ENCODE measurements at regions not wholly inside any gene's neighbourhood (a gene's known extent, or its start where the extent isn't known, plus 50 kb on each side); places are given as distances from the start of the nearest gene placed in this dataset.
"Not testable (repeated sequence)": the region's sequence is repeated elsewhere in the genome, so short reads cannot be mapped to it uniquely, and the experiment has no call there.

DNA sequence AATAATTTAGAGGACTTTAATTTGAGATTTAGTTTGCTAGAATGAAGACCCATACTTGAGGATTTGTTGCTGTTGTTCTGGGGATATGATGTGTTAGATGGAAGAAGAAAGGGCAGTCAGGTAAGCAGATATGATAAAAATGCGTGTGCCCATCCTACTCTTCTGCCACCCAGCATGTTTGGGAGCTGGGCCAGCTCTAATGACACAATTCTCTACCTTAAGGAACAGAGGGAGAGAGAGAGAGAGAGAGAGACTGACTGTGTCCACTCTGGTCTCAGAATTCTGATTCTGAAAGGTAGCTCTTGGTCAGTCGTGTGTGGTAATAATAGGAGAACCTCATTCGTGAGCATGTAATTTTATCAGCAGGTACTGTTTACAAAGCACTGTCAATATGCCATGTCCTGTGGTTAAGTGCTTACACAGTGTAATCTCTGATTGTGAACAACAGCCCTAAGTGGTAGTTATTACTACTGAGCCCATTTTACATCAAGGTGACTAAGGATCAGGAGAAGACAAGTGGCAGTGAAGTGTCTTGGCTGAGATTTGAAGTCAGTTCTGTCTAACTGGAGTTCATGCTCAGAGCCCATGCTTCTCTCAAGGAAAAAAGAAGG lies 307.4 kb upstream of the SEMA6A start:
- no peak for DNase-seq (ENCODE audit: low read depth)

DNA sequence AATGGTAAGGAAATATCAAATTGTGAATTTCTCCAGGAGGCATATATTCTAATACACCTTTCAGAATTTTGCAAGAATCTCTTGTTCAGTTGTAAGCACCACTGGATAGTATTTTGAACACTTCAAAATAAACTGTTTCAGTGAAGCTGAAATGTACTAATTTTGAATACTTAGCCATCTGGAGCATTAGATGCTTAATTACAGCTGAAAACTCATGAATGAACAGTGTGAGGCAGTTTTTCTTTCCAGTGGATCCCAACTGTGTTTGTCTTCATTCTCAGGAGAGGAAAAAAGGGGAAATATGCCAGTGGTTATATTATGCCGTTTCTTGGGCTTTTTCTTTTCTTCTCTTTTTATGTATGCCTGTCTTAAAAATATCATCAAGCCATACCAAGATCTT lies 306.0 kb upstream of the SEMA6A start:
- DNase-seq (ENCODE audit: low read depth): no peak

DNA sequence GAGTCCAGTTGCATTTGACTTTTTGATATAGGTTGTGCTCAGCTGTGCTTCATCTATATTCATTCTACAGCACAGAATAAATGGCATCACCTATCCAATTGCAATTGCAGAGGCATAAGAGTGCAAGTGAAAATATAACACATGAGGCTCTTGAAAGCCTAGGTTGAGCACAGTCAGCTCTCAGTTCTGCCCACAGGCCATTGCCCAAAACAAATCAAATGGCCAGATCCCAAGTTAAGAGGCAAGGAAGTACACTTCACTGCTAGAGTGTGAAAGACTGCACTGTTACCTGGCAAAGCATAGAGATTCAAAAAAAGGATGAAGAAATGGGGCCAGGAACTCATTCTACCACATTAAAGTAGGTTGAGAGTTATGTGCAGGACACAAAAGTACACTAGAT lies 305.5 kb upstream of the SEMA6A start:
- DNase-seq (ENCODE audit: low read depth): no peak

DNA sequence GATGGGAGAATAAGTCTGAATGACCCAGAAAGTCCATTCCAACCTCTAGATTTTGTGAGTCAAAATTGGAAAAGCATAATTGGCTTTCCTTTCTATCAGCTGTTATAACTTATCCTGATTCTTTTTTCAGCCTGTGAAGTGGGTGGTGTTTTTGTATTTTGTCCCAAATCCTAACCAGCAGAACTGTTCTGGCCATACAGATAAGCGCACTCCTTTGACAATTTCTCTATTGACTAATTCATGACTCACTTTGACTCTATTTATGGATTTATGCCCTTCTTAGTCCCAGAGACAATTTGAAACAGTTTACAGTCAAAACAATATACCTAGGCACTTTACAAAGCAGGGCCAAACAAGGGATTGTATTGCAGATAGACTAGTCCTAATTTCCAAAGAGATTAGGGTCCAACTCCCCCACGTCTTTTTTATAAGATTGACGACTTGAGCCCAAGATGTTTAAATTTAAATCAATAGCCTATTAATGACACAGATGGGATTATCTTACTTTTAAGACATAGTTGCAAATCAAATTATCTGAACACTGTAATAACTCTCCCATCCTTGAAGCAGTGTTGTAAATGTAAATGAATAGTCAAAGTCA lies 301.7 kb upstream of the SEMA6A start:
- DNase-seq (ENCODE audit: low read depth): no peak

DNA sequence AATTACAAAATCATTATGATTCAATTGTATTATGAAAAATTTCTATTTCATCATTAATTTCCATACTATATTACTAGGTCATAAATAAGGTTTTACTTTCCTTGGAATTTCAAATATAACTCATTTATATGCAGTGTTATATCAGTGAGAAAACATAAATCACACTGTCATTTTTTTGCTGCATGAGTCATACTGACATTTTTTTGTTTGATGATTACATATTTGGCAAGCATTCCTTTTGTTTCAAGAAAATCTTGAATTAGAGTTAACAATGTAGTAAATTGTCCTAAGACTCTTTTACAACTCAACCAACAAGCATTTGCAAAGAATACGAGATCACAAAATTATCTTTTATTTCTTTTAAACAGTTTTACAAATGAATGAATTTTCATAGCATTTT lies 298.4 kb upstream of the SEMA6A start:
- DNase-seq (ENCODE audit: low read depth): no peak

DNA sequence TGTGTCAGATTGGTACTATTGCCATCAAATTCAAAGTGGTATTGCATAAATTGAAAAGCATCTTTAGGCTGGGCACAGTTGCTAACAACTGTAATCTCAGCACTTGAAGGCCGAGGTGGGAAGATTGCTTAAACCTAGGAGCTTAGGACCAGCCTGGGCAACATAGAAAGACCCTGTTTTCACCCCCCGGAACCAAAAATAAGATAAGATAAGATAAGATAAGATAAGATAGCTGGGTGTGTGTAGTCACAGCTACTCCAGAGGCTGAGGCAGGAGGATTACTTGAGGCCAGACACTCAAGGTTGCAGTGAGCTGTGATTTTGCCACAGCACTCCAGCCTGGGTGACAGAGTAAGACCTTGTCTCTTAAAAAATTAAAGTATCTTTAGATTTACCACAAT lies 297.9 kb upstream of the SEMA6A start:
- no peak for DNase-seq (ENCODE audit: low read depth)

DNA sequence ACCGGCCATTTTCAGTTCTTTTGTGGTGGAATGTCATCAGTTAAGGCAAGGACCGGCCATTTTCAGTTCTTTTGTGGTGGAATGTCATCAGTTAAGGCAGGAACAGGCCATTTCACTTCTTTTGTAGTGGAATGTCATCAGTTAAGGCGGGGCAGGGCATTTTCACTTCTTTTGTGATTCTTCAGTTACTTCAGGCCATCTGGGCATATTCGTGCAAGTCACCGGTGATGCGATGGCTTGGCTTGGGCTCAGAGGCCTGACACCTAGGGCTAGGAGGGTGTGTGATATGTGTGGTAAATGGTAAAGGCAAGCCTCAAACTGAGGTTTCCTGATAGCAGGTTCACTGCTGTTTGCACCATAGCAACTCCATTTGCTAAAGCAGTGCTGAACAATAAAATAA lies 293.2 kb upstream of the SEMA6A start:
- not testable (repeated sequence) for DNase-seq (ENCODE audit: low read depth)

DNA sequence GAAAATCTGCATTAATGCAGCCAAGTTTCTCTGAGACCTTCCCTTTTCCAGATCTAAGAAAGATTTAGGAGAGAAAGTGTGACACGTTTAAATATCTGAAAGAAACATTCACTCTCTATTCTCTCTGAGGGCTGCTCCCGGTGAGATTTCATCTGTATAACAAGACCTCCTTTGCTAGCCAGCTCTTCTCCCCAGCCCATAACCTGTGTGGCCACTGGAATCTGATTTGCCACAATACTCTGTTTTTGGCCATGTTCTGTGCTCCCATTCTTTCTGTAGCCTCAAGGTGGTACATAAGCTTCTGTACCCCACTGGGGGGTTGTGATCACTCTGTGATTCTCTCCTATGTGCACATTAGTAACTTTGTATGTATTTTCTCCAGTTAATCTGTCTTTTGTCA lies 291.0 kb upstream of the SEMA6A start:
- no peak for DNase-seq (ENCODE audit: low read depth)

DNA sequence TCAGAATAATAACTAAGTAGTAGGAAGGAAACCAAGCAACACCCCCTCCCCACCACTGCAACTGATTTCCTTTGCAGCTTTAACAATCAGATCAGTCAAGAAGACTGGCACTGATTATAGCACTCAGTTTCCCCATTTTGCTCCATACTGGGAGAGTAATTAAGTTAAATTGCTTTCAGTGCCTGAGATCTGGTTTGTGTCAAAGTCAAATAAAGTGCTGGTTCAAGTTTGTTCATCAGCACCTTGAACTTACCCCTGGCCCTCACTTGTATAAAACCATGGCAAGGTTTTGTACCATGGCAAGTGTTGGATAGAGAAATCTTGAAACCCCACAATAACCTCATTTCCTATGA lies 290.2 kb upstream of the SEMA6A start:
- DNase-seq (ENCODE audit: low read depth): no peak

DNA sequence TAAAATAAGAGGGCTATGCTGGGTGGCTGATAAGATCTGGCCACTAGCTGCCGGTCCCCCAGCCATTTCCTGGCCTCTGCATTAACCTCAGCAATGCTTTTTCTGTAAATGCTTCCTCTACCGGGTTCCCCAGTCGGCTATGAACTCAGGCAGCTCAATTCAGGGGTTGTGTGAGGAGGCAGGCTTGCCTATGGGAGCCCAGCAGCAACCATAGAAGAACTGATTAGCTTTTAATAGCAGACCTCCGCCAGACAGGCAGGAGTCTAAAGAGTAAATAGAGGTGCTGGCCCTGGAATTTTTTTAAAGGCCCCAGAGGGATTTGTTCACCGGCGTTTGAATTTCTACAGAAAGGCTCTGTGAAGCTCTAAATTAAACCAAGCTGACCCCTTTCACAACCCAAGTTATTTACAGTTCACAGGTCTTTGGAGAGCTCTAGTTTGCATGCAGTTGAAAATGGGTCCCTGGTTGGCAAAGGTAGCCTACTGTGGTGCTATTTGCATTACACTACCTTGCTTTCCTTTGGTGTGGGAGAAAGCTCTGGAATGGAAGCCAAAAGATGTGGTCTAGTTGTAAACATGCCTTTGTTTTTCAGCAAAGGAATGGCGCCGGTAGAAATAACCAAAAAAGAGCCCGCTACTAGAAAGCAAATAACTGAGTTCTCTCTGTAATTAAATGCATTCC lies 289.7 kb upstream of the SEMA6A start:
- no peak for DNase-seq (ENCODE audit: low read depth)

DNA sequence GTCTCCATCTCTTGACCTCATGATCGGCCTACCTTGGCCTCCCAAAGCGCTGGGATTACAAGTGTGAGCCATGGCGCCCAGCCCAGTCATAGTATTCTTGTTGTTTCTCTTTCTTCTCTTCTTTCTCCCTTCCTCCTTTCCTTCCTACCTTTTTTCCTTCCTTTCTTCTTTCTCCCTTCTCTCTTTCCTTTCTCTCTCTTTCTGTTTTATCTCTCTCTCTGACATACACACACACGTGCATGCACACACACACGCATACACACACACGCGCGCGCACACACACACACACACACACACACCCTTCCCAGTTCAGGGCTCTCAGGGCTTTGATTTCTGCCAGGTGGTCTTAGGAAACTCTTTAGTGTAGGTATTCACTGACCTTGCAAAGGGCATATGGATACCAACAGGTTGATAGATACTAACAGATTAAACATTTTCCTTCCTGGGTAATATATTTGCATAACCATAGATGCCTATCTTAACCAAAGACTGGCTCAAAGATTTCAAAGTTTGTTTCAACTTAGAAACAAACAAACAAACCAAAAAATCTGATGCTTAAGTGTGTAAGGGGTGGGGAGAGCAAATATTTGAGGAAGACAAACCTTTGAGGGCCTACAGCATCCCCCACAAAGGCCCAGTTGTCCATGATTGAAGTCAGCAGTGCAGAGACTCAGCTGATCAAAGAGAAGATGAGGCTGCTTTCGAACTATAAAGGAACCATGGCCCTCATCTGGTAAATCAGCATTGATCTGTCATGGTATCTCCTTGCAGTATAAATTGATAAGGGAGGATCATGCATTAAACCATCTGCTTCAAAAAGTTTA lies 288.2 kb upstream of the SEMA6A start:
- no peak for DNase-seq (ENCODE audit: low read depth)

DNA sequence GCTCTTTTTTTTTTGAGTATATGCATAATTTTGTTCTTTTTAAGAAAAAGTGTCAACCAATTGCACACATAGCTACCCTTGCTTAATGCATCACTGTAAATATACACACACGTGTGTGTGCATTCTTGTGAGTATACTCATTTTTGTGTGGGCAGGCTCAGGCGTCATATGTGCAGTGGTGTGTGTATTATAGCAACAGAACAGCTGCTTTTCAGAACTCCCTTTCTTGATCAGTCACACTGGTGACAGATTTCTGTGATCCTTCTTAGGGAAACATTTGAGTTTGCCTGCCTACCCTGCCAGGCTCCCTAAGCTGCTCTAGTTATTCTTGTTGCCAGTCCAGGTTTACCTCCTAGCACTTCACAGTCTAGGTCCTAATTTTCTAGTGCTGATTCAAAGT lies 287.0 kb upstream of the SEMA6A start:
- DNase-seq (ENCODE audit: low read depth): no peak

DNA sequence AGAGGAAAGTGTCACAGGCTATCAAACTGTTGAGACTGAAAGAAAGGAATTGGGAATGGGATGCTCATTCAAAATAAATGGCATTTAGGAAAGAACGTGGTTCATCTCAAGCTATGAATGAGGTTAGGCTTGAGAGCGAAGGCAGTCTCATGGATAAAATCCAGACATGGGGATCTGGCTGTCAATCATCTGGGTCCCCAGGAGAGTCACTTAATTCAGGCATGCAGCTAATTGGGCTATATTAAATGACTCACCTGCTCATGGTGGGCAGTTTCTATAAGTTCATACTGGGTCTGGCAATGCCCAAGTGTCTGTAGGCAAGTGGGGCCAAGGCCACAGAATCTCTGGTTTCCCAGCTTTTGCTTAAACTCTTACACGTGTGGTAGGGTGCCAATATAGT lies 286.5 kb upstream of the SEMA6A start:
- DNase-seq (ENCODE audit: low read depth): no peak

DNA sequence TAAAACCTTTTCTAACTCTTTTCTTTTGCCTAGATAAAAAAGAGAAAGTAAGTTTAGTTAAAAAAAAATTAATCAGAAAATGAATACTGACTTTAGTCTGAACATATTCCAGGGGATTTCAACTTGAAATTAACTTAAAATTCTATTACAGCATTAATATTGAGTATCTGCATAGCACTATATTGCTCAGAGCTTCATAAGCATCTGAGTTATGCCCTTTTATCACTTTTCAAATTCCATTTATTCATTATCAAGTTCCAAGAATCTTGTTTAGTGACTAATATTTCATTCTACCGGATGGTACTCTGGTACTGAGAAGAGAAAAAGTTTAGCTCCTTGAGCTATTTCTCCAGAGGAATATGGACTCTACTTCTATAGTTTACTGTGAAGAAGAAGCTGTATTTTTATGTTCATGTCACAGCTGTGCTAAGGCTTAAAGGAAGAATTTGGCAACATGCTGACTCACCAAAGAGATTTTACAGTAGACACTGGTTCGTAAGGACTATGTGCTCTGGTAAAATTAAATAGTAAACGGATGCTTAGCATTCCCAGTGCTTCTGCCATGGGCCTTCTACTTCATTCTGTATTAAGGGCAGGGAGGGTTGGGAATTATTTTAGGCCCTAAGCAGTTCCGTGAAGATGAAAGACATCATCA lies 285.2 kb upstream of the SEMA6A start:
- no peak for DNase-seq (ENCODE audit: low read depth)

DNA sequence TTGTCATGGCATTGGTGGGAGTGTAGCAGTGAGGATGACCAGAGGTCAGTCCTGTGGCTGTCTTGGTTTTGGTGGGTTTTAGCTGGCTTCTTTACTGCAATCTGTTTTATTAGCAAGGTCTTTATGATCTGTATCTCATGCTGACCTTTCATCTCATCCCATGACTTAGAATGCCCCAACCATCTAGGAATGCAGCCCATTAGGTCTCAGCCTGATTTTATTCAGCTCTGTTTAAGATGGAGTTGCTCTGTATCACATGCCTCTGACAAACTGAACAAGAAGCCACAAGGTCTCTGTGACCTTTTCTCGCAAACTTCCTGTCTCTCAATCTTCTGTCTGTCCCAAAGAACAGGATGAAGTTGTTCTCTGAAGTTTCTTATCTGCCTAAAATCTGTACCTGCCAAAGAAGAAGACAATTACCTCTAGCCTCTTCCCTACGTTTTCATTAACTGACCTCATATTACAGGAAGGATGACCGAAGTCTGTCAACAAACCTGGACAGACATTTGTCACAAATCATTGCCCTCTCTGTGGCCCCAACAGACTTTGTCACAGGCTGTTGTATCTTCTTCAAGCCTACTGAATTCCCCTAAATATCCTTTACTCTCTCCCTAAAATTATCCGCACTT lies 284.2 kb upstream of the SEMA6A start:
- DNase-seq (ENCODE audit: low read depth): no peak

DNA sequence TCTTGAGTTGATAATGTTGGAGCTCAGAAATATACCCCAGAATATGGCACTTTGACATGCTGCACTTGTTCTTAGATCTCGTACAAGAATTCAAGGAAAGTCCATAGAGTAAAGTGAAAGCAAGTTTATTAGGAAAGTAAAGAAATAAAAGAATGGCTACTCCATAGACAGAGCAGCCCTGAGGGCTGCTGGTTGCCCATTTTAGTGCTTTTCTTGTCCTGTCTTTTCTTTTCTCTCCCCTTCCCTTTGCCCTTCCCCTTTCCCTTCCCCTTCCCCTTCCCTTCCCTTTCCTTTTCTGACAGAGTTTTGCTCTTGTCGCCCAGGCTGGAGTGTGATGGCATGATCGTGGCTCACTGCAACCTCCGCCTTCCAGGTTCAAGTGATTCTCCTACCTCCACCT lies 283.4 kb upstream of the SEMA6A start:
- DNase-seq (ENCODE audit: low read depth): not testable (repeated sequence)

DNA sequence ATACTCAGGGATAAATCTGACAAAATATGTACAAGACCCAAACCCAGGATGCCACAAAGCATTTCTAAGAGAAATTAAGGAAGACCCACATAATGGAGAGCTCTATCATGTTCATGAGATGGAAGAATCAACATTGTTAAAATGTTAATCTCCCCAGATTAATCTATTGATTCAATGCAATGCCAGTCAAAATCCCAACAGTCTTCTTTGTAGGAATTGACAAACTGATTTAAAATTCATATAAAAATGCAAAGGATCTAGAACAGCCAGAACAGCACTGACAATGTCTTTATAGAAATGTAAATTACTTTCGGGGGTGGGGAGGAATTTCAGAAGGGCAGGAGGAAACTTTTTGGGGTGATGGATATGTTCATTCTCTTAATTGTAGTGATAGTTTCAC lies 281.6 kb upstream of the SEMA6A start:
- DNase-seq (ENCODE audit: low read depth): no peak

DNA sequence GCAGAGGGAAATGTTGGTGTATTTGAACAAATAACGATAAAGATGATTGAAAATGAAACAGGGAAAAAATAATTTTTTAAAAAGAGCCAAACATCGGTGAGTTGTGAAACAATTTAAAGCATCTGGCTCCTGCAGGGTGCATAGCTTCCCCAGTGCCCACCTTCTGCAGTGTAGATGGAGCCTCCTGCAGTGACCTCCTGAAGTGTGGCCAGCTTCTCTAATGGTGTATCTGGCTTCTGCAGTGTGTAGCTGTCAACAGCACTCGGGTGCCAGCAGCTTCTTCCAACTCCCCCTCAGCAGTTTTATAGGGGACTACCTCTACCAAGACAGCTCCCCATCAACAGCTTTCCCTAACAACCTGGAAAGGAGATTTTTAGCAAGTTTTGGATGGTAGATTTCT lies 279.4 kb upstream of the SEMA6A start:
- no peak for DNase-seq (ENCODE audit: low read depth)

DNA sequence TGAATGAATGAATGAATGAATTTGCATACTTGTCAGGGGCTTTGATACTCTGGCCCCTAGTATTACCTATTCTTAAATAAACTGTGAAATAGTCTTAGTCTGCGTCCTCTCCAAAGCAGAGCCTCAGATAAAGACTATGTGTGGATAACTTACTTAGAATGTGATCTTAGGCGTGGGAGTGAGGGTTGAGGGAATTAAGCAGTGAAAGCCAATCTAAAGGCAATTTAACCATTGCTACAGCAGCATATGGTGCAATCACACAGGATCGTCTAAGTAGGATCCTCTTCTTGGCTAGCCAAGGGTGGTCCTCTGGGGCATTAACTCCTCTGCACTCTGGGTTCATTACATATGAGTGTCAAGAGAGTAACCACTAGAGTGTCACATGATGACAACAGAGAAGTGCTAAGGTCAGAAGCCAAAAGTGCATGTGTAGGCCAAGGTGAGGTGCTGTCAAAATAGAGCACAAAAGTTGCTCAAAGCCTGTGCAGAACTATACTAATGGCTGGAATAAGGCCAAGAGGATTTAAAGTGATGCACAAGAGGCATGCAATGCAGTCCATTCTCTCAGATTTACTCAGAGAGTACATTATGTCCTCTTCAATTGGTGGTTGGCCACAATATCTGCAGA lies 274.4 kb upstream of the SEMA6A start:
- no peak for DNase-seq (ENCODE audit: low read depth)

DNA sequence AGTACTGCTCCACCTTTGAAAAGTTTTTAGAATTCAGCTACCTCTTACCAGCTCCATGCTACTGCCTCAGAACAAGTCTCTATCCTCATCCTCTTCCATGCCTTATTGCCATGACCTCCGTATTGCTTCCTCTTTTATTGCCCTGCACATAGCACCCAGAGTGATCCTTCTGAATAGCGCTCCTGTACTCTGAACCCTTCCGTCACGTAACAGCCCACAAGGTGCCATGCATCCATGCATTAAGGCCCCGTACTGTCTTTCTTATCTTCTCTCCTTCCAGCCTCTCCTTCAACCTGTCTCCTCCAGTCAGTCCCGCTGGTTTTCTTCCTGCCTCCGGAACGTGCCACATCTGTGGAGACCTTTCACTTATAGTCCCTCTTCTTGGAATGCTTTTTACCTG lies 273.3 kb upstream of the SEMA6A start:
- DNase-seq (ENCODE audit: low read depth): no peak

DNA sequence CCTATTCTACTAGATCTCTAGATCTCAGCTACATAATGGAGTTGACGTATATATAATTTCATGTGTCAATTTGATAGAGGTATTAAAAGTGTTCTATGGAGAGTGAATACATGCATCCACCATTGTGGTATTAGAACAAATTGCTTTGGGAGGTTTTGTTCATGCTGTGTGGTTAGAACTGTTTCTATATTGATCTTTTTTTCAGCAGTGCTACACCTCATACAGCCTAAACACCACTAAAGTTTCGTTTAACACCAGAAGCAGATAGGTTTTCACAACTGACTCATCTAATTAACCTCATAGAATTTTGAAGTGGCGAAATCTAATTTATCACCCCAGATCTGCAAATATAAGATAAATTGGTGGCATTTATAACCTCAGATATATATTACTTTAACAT lies 269.4 kb upstream of the SEMA6A start:
- DNase-seq (ENCODE audit: low read depth): no peak

DNA sequence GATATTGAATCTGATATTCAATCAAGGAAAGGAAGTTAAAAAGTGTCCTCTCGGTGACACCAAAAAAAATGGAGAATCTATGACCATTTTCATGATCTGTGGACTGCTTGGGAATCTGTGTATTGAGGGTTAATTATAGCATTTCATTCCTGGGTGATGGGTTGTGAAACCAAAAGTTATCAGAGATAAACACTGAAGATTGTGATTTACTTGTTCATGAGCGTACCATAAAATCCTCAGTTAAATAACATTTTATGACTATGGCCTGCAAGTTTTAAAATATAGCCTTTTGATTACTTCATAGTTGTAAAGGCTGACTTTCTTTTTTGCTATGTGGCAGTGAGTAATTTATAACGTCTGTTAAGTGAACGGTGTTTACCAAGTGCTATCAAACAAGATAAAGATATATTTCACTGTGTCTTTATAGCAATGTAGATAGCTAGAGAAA lies 267.9 kb upstream of the SEMA6A start:
- no peak for DNase-seq (ENCODE audit: low read depth)

Data from activated T-cell treated with anti-CD3 and anti-CD28 coated beads for 24 hours (primary cell).